ENCODE measurements at regions not wholly inside any gene's neighbourhood (a gene's known extent, or its start where the extent isn't known, plus 50 kb on each side); places are given as distances from the start of the nearest gene placed in this dataset.

DNA sequence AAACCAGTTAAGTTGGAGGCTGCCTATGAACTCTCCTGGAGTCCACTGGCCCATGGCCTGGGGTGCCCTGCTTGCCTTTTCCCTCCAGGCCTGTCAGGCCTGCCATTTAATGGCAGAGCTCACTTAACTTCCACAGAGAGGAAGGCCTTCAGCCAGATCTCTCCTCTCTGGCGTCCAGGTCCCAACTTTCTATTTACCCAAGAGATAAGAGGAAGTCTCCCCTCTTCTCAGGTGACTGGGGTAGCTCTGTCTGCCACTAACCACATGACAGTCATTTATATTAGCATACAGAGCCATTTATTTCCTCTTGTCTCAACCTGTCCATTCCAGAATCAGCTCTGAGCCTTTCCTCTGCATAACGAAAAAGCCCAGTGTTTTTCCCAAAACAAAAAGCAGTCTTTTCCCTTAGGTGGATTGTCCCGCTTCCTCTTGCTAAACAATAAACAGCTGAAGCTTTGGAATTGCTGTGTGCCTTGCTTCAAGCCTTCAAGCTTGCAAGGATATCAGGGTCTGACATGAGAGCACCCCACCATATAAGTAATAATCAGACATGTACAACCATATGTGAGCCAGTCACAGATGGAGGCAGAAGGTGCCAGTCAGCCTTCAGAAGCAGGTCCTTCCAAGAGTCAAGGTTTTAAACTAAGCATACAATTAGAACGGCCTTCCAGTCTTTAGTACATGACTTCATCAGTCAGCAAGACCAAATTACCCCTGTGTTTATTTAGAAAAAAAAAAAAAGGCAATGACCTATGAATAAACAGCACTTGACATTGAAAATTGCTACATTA is 50.0 kb upstream of the CALM2 start:
- TF ChIP-seq YY1 (IDR thresholded peaks at IDR 0.05; ENCODE audit: insufficient read depth, insufficient read length) (no peak), SUZ12 (IDR thresholded peaks at IDR 0.05; ENCODE audit: extremely low read depth, insufficient read depth, insufficient read length) (no peak)
